DOHH2 (cell line): ENCODE measurements at regions not wholly inside any gene's neighbourhood (a gene's known extent, or its start where the extent isn't known, plus 50 kb on each side); places are given as distances from the start of the nearest gene placed in this dataset.

Experiments
- H3F3A ChIP-seq: fragments of 200-600 bp; sonication (generic), shearing (Covaris generic); 2 replicates; pipeline ENCODE4 v1.6.0; 2016; ENCODE audit warnings: antibody characterized with exemption, mild to moderate bottlenecking; ENCODE audit not compliant: control insufficient read depth, insufficient read depth
- H3K27ac ChIP-seq: fragments of 200-600 bp; sonication (generic); 2 replicates; pipeline ENCODE4 v1.5.1; 2014; ENCODE audit warnings: low read depth, mild to moderate bottlenecking, low read length, moderate library complexity
- H3K27me3 ChIP-seq: fragments of 200-600 bp; sonication (generic); 2 replicates; pipeline ENCODE4 v1.6.1; 2014; ENCODE audit warnings: mild to moderate bottlenecking, low read length, mixed read lengths; ENCODE audit not compliant: control insufficient read depth
- H3K36me3 ChIP-seq: fragments of 200-600 bp; sonication (generic); 2 replicates; pipeline ENCODE4 v1.6.1; 2014; ENCODE audit warnings: mild to moderate bottlenecking, low read length, moderate library complexity, mixed read lengths; ENCODE audit not compliant: control insufficient read depth
- H3K4me1 ChIP-seq: fragments of 200-600 bp; sonication (generic); 2 replicates; pipeline ENCODE4 v1.6.1; 2014; ENCODE audit warnings: mild to moderate bottlenecking, low read length, mixed read lengths; ENCODE audit not compliant: control insufficient read depth
- H3K4me2 ChIP-seq: fragments of 200-600 bp; sonication (generic); 2 replicates; pipeline ENCODE4 v1.6.0; 2014; ENCODE audit warnings: mild to moderate bottlenecking, low read length, moderate library complexity
- H3K4me3 ChIP-seq: fragments of 200-600 bp; sonication (generic); 2 replicates; pipeline ENCODE4 v1.5.1; 2014; ENCODE audit warnings: mild to moderate bottlenecking, low read length, mixed read lengths
- H3K79me2 ChIP-seq: fragments of 200-600 bp; sonication (generic); 2 replicates; pipeline ENCODE4 v1.6.1; 2014; ENCODE audit warnings: mild to moderate bottlenecking, low read length, mixed read lengths; ENCODE audit not compliant: control insufficient read depth
- H3K9me2 ChIP-seq: fragments of 200-600 bp; sonication (generic); replicated peaks from 2 replicates; pipeline ENCODE4 v1.6.1; 2014; ENCODE audit warnings: mild to moderate bottlenecking, low read length, mixed read lengths; ENCODE audit not compliant: control insufficient read depth
- H3K9me3 ChIP-seq: fragments of 200-600 bp; sonication (generic); 2 replicates; pipeline ENCODE4 v1.6.1; 2014; ENCODE audit warnings: antibody characterized with exemption, low read length, mixed read lengths; ENCODE audit not compliant: control insufficient read depth, insufficient read depth
- H4K20me1 ChIP-seq: fragments of 200-600 bp; sonication (generic); 2 replicates; pipeline ENCODE4 v1.6.0; 2014; ENCODE audit warnings: low read depth, mild to moderate bottlenecking, antibody characterized with exemption, low read length, moderate library complexity; ENCODE audit not compliant: control insufficient read depth, insufficient read depth
- CTCF ChIP-seq: fragments of 200-600 bp; sonication (generic); IDR thresholded peaks from one replicate; pipeline ENCODE4 v1.5.1; 2014; ENCODE audit warnings: antibody characterized with exemption, mild to moderate bottlenecking, low read depth, low read length; ENCODE audit not compliant: poor library complexity, severe bottlenecking
- EZH2phosphoT487 ChIP-seq: fragments of 200-600 bp; sonication (generic); IDR thresholded peaks from 2 replicates; pipeline ENCODE4 v1.6.1; 2017; ENCODE audit warnings: borderline replicate concordance, mild to moderate bottlenecking, antibody characterized with exemption, low read length, moderate library complexity, mixed read lengths

DNA sequence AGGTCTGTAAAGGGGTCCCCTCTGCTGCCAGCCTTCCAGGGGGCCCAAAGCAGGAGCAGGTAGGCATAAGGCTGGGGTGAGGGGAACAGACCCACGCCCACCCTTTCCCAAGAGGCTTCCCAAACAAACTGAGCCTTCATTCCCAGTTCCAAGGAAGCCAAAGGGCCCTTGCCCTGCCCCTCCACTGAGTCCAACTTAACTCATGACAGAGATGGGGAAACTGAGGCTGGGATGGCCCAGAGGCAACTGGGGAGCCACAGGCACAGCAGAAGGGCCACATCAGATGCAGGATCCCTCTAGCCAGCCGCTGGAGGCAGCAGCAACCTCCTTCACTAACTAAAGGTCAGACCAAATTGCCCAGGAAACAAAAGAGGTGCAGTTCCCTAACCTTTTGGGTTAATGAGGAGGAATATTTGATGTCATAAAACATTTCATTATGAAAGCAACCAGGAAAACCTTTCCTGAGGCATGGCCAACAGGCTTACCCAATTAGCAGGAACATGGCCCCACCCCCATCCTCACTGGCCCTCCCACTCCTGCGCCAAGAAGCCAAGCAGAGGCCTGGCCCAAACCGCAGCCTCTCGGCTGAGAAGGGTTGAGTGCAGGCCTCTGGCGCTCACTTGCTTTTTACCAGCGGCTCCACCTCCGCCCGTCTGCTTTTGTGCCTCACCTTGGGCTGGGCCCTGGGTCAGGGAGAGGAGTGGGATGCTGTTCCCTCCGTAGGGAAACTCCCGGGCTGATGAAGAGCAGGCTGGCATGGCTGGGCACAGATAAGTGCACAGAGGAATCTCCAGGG, 293.5 kb upstream of the RTL1 start:
- Histone ChIP-seq H3K9me2 (no peaks in the 10 kb centered on the region), H3K79me2 (no peaks in the 10 kb centered on the region), H3K27me3 (no peaks in the 10 kb centered on the region), H3K27ac (no peak overlapping the region), H3K4me2 (no peak overlapping the region), H3K36me3 (no peaks in the 10 kb centered on the region), H4K20me1 (no peaks in the 10 kb centered on the region), H3K4me3 (no peak overlapping the region), H3K4me1 (no peaks in the 10 kb centered on the region), H3K9me3 (no peaks in the 10 kb centered on the region), H3F3A (no peaks in the 10 kb centered on the region)
- TF ChIP-seq CTCF = no peak
- TF ChIP-seq EZH2phosphoT487 = no peak

DNA sequence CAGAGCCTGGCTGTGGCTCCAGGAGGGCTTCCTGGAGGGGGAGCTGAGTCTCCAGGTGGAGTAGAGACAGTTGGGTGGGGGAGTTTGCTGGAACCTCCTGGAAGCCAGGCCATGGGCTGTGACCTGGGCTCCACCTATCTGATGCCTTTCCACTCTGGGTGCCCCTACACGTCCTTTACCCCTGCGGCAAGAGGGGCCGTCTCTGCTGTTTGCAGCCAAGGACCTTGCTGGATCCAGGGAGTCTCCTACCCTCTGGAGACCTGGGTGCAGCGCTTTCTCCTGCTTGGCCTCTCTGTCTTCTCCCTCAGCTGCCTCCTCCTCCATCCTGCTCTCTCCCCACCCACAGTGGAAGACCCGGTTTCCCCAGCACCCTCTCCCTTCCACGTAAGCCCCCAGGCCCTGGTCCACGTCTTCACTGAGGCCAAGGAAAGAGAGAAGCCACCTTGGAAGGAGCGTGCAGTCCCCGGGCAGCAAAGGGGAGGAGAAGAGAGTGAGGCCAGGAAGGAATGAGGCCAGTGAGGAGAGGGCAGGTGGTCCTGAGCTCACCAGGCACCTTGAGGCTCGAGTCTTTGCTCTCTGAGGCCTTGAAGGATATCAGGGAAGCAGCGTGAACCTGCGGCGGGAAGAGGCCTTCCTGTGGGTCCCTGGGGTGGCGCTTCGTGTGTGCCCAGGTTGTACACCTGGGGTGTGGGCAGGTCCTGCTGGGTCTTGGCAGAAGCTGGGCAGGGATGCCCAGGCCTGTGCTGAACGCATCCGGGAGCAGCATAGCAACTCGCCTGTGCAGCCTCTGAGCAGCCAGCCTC, 294.3 kb upstream of the RTL1 start:
- no peak overlapping the region for H3K4me2 ChIP-seq
- no peaks in the 10 kb centered on the region for H3K9me3 ChIP-seq
- H3K9me2 ChIP-seq = no peaks in the 10 kb centered on the region
- no peaks in the 10 kb centered on the region for H3K79me2 ChIP-seq
- H3K4me1 ChIP-seq = no peaks in the 10 kb centered on the region
- no peaks in the 10 kb centered on the region for H3F3A ChIP-seq
- H4K20me1 ChIP-seq = no peaks in the 10 kb centered on the region
- H3K27ac ChIP-seq = no peak overlapping the region
- no peak overlapping the region for H3K4me3 ChIP-seq
- TF ChIP-seq EZH2phosphoT487 (no peak), CTCF (no peak)
- H3K27me3 ChIP-seq = no peaks in the 10 kb centered on the region
- no peaks in the 10 kb centered on the region for H3K36me3 ChIP-seq

DNA sequence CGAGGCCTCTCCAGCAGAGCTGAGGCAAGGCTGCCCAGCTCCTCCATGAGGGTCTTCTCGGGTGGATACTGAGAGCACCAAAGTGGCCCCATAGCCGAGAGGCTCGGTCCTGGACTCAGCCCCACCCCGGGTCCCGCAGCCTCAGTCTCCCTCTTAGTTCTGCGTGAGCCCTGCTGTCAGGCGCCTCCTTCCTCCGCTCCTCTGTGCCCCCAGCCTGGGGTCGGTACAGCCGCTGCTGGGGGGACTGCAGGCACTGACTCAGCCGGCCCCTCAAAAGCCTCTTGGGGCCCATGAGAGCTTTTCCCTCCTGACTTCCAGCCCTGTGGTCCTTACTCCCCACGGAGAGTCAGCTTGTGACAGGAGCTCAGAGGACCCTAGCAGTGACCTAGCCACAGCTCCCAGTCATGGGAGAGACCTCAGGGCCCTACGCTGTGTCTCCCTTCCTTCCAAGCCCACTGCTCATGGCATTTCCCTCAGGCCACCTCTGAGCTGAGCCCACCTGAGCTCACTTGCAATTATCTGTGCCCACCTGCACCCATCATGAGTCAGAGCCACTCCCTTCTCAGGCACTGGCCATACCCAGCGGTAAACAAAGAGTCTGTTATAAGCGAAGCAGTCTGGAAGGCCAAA, 295.0 kb upstream of the RTL1 start:
- Histone ChIP-seq H3K4me1 (no peaks in the 10 kb centered on the region), H3F3A (no peaks in the 10 kb centered on the region), H3K27ac (no peak overlapping the region), H4K20me1 (no peaks in the 10 kb centered on the region), H3K36me3 (no peaks in the 10 kb centered on the region), H3K79me2 (no peaks in the 10 kb centered on the region), H3K9me3 (no peaks in the 10 kb centered on the region), H3K9me2 (no peaks in the 10 kb centered on the region), H3K4me3 (no peak overlapping the region), H3K27me3 (no peaks in the 10 kb centered on the region), H3K4me2 (no peak overlapping the region)
- TF ChIP-seq CTCF (no peak), EZH2phosphoT487 (no peak)
